CD4-positive, alpha-beta T cell treated with Interleukin-17A for 4 hours (primary cell): ENCODE measurements at regions not wholly inside any gene's neighbourhood (a gene's known extent, or its start where the extent isn't known, plus 50 kb on each side); places are given as distances from the start of the nearest gene placed in this dataset.
"Not testable (repeated sequence)": the region's sequence is repeated elsewhere in the genome, so short reads cannot be mapped to it uniquely, and the experiment has no call there.

Source experiments
- DNase-seq: peaks from one replicate; pipeline ENCODE4 v3.0.0-alpha.2; 2020; ENCODE audit warnings: mixed read lengths

DNA sequence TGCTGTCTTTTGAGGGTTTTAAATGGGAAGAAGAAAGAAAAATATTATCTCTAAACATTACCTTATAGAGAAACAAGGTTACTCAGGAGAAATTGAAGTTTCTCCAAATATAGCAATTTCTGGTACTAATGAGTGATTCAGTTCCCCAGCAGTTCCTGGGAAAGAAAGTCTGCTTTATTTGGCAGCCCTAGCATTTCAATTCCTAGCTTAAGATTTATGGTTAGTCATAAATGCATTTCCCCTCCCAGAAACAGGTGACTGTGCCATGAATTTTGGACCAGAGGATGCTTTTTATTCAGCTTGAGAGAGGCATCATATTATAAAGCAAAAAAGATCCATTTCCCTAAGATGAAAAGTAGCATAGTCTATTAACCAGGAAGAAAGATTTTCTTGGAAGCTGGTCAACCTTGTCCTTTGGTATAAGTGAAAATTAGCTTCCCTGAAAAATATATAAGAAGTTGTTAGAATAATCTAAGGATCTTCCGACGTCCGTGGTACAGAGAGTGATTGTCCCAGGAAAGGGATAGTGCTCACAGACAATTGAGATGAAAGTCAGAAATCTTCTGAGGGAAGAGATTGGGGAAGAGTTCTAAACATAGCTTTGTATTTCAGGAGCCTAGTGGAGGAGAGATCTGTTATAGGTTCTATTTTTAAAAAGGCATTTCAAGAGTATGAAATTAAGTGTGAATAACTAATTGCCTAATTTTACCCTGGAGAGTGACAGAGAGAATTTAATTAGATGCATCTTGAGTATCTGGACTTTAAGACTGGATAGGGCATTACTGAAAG, 164.9 kb downstream of the ESM1 start:
- DNase-seq = no peak

DNA sequence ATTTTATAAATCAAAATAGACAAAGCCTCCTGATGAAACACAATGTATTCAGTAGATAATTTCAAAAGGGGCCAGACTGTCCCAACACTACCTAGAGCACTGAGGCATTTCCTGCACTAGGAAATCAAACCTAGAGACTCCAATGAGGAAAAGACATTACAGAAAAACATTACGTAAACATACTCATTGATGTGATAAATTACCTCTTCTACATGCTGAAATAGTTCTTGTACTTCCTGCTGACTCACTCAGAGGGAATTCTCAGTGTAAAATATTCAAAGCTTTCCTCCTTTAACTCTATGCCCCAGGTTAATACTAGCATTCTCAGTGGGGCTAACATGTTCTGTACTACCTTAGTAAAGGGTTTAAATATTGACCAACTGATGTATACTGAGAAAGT, 178.0 kb downstream of the ESM1 start:
- DNase-seq = no peak

DNA sequence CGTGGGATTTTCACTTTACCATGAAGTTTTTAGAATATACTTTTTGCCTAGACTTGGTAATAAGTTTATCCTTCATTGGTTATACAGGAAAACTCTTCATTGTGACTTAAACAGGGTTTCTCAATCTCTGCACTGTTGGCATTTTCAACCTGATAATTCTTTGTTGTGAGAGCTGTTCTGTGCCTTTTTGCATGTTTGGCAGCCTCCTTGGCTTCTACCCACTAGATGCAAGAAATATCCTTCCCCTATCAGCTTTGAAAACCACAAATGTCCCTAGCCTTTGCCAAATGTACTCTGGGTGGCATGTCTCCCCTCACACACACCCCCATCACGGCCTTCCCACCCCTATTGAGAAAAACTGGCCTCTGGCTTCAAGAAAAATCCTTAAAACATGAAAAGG, 180.9 kb downstream of the ESM1 start:
- no peak for DNase-seq

DNA sequence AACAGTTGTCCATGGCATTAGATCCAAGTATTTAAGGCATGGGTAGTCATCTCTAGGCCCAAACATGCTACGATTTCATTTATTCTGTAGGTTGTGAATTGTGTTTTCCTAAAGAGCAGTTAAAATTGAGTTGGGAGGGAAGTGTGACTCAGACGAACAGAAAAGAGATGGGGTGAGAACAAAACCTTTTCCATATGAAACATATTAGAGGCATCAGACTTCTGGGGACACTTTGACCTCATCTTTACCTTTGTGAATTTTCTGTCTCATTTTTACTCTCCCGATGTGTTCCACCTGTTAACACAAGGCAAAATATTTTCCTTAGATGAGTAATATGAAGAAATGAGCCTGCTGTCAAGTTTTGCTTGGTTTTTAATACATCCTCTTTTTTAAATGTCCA, 181.3 kb downstream of the ESM1 start:
- no peak for DNase-seq

DNA sequence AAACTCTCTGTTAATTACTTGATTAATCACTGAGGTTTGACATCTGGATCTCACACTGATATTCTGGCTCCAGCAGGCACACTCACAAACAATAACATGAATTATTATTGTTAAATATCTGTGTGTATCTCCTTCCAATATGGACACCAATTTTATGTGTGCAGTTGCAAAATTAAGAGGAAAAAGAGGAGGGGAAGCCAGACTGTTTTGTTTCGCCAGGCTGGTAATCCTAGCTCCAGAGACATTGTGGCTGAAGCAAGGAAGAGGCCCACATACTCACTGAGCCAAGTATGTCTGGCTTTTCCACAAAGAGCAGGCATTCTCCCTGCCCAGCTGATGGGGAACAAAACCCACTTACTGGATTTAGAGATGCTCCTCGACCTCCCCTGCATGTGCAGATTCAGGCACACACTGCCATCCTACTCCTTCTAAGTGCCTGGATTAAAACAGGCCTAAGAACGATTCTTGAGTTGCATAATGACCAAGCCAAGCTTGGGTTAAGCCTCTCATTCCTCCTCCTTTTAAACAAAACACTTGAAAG, 181.9 kb downstream of the ESM1 start:
- no peak for DNase-seq

DNA sequence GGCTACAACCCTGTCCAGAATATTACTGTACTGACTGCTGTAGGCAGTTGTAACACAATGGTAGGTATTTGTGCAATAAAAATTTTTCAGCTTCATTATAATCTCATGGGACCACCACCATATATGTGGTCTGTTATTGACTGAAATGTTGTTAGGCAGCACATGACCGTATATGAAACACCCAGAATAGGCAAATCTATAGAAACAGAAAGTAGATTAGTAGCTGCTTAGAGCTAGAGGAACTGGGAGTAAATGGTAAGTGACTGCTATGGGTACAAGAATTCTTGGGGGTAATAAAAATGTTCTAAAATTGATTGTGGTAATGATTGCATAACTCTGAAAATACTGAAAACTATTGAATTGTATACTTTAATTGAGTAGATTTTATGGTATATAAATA, 185.7 kb downstream of the ESM1 start:
- DNase-seq = no peak

DNA sequence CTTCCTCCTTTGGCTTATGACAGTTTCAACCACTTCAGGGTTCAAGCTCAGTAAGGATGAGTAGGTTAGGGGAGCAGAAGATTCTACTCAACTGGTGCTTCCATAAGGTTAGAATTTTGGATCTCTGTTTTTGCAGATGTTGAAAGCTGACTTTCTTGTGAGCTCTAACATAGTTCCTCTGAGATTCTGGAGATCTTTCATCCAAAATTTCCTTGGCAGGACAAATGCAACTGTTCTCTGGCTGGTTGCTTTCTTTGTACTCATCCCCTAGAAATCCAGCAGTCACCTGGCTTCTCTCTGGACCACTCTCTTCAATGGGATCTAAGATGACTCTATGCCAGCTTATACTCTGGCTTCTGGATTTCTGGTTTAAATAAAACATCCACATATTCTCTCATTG, 189.6 kb downstream of the ESM1 start:
- DNase-seq = no peak

DNA sequence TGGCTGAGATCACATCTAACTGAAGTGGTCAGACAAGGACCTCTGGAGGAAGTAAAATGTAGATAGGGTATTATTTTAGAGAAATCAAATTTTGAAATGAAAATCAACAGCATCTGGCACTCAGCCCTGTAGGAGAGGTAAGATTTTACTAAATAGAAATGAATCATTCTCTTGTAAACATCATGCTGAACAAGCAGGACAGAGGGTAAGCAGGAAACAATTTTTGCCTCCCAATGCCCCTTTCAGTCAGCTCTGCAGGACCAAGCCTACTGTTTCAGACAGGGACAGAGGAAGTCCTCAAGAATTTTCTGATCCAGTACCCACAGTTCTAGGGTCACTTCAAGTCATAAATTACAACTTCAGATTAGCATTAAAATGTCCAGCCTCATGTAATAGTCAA, 190.1 kb downstream of the ESM1 start:
- no peak for DNase-seq

DNA sequence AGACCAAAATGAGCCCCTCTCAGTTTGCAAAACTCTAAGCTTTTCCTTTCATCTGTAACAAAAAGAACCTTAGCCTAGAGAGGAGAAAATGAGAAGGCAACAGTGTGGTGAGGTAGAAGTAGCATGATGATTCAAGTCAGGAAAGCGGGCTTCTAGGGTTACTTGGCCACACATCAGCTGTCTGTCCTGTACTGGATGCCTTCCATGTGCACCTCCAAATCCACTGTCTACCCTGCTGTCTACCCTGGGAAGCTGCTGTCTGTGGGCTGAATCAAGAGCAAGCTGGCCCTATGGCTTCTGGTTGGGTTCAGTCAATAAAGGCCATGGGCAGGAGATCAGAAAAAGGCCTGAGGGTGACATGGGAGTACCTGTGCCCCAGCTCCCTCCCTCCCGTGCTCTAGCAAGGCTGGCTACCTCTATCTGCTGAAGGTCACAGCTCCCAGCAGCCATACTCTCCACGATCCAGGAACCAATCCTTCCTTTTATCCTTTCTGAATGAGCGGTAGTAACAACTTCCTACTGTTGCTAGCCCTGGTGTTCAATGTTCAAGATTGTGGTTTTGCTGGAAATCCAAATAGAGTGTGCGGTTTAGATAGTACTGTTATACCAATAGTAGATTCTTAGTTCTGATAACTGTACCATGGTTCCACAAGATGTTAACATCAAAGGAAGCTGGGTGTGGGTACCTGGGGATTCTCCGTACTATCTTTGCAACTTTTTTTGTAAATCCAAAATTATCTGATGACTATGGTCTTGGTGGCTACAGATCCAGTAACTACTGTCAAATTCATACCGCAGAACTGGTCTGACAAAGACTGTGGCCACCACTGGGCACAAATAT, 191.0 kb downstream of the ESM1 start:
- DNase-seq = no peak

DNA sequence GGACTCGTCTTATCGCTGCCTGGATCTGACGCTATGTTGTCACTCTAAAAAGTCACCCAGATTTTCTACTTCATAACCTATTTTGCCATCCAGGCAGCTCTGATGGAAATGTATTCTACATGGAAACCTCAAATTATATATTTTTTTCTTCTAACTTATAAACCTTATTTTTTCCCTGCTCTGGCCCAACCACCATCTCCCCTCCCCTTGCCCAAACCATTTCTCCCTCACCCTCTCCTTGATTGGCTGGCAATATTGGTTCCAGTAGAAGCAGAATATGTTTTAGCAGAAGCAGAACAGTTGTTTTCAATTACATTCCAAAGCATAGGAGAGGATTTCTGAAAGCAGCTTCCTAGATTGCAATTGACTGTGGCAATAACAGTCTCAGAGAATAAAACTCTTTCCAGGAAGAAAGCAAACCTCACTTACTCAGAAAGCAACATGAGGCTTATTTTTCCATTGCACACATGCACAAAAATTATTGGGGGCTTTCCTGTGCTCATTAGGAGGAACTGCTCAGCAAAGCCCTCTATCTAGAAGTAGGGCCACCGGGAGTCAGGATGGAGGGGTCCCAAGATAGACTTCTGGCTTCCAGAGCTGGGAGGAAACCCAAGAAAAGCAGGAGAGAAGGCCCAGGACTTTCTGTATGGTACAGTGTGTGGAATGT, 191.8 kb downstream of the ESM1 start:
- DNase-seq = no peak

DNA sequence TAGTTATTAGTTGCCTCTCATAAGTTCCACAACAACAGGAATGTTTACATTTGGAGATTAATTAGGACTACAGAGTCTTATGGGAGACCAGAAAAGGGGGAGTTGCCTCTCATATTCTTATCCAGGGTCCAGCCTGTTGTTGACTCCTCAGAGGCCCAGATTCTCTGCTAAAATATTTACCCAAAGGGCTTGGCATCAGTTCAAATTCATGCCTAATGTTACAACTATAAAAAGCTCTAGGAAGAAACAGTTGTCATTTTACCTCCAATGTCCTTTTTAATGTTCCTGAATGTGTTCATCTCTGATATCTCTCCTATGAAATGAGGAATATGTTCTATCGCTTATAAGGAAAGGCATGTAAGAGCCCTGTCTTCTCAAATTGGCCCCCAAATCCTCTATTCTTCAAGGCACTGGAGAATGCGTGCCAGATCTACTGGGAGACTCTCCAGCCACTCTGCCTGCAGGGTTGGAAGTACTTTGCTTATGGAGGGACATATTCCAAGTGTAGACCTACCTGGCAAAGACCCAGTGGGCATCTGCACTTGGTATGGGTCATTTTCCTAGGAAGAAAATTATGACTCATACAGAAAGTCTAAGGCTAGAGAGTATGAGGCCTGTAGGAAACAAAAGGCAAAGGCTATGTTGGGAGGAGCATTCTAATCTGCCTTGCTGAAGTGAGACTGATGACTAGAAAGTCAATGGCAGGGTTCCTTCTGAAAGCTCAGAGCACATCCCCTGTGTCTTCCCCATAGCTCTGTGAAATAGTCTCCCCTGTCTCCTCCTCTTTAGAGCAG, 192.6 kb downstream of the ESM1 start:
- no peak for DNase-seq

DNA sequence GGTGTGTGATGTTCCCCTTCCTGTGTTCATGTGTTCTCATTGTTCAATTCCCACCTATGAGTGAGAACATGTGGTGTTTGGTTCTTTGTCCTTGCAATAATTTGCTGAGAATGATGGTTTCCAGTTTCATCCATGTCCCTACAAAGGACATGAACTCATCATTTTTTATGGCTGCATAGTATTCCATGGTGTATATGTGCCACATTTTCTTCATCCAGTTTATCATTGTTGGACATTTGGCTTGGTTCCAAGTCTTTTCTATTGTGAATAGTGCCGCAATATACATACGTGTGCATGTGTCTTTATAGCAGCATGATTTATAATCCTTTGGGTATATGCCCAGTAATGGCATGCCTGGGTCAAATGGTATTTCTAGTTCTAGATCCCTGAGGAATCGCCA, 197.5 kb downstream of the ESM1 start:
- not testable (repeated sequence) for DNase-seq

DNA sequence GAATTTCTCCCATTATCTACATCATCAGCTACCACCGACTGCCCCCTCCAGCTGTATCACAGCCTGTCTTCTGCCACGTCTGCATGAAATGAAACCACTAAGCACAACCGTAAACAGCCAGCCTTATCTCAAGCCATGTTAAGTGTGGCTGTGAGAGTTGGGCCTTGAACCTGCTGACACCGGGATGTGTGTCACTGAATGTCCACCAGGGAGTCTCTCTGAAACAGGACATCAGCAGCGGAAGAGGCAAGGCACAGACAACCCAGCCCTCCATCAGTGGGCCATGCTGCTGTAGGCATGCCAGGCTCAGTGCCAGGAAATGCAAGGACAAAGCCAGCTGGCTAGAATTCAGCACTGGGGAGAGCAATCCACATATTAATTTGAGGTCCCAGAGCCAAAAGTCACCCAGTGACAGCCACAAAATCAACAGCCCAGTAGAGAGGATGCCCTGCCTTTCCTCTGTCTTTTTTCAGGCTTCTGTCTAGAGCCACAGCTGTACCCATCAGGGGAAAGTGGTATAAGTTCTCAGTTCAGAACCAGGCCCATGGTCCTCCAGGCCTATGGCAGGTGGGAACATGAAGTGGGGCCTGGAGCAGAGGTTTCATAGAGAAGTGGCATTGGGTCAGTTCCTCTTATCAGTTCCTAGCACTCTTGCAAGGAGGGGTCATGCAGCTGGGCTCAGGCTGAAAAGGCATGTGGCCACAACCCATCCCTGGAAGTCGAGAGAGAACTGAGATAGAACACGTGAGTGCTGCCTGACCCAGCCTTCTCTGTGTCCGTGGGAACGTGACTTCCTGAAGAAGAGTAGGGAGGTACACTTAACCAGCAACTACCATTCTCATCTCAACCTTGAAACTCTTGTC, 199.4 kb downstream of the ESM1 start:
- DNase-seq = no peak

DNA sequence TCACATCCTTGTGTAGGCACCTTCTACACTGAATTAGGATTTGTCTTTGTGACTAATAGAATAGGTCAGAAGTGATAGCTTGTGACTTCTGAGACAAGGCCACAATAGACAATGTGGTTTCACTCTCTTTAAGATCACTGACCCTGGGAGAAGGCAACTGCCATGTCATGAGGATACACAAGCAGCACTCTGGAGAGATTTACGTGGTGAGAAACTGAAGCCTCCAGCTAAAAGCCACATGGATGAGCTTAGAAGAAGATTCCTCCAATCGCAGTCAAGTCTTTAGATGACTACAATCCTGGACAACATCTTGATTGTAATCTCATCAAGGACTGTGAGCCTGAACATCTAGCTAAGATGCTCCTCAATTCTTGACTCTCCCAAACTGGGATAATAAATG, 206.6 kb downstream of the ESM1 start:
- DNase-seq = no peak

DNA sequence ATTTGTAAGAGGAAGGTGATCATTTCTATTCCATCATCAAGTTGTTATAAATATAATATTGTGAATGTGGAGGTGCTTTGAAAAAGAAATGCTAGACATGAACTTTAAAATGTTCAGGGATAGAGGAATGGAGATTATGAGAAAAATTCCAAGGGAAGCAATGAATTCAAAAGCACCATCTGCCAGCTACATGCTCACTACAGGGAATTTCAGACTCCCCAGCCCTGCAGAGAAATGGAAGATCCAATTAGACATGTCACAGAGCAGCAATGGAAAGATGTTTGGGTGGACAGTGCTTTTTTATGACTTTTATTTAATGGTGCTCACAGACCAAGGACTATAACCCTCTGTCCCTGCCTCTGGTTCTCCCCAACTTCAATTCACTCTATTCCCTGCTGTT, 209.7 kb downstream of the ESM1 start:
- no peak for DNase-seq

DNA sequence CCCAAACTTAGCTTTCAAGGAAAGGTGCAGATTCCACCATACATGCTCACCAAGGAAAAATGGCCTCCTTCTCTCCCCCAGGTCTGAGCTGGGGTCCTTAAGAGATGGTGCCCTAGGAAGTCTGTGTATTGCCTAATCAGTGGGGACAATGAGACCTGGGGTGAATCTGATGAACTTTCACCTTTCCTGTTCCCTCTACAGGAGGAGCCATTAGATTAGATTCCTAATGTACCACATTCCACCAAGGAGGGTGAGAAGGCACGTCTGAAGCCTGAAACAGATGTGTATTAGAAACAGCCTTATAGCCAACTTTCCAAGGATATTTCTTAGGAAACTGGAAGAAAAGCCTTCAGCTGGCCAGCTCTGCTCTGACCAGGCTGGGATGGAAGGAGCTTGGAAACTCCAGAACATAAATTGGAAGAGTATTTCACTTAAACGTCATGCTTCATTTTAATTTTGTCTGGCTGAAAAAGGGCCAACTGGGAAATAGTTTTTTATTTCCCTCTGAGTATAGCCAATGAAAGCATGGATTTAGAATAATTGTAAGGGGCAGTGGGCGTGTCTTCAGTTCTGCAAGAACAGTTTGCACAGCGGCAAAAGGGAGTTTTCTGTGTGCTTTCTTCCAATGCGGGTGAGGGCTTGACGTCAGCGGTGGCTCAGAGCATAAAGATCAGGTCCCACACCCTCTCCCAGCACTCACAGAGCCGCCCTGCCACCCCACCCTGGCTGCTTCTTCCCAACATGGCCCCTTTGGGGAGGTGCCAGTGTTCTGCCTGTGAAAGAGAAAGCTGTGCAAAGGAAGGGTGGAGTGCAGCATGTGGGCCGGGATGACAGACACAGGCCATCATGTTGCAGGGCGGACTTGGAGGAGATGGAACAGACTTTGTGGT, 210.9 kb downstream of the ESM1 start:
- no peak for DNase-seq

DNA sequence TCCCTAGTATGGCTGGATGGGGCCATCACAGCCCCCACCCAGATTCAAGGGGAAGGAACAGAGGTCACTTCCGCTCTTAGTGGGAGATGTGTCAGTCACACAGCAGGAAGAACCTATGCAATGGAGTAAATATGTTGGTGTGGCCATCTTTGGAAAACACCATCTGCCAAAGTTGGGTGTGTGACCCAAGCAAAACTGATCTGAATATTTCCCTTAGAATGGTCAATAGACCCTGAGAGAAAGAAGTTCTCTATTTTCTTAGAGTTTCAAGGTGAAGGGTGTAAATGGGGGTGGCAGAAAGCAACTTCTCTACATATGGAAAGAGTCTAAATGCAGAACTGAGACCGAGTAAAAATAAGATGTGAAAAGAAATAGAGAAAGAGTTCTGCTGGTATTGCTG, 212.7 kb downstream of the ESM1 start:
- no peak for DNase-seq

DNA sequence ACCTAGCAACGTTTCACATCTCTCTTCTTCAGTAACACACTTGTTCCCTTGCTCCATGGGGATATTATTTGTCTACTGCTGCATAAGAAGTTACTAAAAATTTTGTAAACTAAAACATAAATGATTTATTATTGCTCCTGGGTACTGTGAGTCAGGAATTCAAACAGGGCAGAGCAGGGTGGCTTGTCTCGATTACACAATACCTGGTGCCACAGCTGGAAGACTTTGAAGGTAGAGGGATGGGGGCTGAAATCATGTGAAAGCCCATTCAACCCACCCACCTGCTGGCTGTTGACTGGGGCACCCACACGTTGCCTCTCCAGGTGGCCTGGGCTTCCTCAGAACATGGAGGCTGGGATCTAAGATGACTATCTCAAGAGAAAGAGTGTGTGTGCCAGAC, 213.2 kb downstream of the ESM1 start:
- no peak for DNase-seq

DNA sequence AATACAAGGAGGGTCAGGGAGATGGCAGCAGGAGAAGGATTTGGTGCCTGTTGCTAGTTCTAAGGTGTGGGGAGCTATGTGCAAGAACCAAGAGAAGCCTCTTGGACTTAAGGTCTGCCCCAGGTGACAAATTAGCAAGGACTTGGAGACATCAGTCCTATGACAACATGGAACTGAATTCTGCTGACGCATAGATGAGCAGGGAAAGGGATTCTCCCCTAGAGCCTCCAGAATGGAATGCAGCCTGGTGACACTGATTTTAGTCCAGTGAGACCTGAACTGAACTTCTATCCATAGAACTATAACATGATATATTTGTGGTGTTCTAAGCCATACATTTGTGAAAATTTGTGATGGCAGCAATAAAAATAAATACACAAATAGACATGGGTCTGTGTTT, 215.6 kb downstream of the ESM1 start:
- no peak for DNase-seq

DNA sequence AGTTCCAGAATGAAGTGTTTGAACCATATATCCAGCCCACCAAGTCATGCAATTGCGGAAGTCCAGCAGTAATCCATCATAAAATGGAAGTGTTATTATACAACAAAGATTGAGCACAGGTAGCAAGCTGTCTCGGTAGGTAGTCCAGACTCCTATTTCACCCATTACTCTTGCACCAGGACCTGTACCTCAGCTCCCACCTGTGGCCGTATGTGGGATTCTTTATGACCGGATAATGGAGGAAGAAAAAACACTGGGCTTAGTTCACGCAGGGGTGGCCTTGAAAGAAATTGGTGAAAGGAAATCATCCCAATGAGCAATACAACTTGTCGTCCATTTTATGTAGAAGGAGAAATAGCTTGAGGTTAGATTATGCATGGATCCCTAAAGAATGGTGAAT, 216.3 kb downstream of the ESM1 start:
- no peak for DNase-seq

DNA sequence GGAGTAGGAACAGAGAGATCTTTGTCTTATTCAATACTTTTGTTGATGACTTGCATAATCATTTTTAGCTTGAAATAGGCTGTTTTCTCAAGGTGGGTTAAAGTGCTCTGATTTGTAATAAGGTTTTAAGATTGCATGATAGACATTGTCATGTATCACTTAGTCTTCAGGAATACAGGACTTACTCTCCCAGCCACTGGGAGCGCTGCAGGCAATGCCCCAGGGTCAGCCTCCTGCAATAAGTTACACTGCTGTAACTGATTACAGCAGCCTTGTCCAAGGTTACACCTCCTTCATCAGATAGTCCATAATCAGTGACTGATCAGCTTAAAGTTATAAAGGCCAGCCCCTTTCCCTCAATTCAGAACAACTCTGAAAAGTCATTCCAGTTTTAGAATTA, 218.6 kb downstream of the ESM1 start:
- DNase-seq = no peak
